ENCODE measurements at regions not wholly inside any gene's neighbourhood (a gene's known extent, or its start where the extent isn't known, plus 50 kb on each side); places are given as distances from the start of the nearest gene placed in this dataset.

DNA sequence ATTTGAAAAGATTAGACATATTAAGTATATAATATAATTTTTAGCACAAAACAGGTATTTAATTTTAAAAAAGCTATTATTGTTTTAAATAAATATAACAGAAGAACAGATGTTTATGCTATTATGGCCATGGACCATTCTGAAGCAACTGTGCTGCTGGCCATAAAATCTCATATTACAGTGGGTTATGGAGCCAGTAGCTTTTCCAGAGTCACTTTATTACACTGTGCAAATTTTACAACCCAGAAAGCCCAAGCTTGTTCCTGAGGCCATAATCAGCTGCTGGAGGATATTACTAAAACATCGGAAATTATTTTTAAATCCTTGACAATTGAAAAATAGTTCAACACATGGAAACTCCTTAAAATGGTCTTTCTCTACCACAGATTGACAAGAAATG lies 557.3 kb upstream of the KCNMB2 start:
- DNase-seq = no peak

DNA sequence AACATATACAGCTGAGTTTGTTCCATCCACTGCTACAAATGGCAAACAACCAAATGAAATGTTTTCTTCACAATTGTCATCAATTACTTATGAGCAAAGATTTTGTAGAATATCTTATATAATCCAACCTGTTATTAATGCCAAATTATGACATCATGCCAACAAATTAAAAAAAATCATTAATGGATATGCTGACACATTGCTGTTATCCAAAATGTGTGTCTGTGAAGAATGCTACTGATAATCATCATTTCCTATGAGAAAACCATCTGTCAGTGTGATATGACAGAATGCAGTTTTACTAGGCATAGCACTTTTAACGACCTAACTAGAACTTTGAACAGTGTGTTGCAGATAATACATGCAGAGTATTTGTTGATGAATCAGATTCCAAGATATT lies 556.5 kb upstream of the KCNMB2 start:
- DNase-seq = no peak

DNA sequence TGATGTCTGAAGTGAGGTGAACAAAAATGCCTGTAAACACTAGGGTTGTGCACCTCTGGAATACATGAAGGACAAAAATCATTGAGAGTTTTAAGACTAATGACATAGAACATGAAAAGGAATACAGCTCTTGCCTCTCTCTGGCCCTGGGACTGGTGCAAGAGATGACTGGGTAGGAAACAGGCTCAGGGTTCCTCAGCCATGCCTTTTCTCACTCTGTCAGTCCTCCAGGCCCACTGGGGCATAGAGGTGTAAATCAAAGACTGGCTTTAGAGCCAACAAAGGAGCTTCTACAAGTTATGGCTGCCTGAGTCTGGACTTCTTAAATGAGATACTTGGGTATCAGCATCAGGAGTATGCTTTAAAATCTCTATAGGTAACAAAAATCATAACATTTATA lies 554.7 kb upstream of the KCNMB2 start:
- DNase-seq = no peak

DNA sequence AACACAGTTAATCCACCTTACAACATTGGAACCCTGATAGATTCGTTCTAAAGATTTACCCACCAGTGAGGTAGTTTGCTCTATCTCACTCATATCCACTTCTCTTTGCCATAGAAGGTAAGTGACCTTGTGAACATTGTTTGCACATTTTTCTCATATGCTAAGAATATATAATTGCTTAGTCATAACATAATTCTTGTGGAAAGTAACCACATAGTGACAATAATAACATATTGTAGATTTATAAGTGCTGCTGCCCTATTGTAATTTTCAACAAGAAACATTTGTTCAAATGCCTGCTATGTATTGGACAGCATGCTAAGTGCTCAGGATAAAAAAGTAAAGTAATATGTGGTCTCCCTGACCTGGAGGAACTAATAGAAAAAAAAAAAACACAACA lies 554.2 kb upstream of the KCNMB2 start:
- DNase-seq = no peak

DNA sequence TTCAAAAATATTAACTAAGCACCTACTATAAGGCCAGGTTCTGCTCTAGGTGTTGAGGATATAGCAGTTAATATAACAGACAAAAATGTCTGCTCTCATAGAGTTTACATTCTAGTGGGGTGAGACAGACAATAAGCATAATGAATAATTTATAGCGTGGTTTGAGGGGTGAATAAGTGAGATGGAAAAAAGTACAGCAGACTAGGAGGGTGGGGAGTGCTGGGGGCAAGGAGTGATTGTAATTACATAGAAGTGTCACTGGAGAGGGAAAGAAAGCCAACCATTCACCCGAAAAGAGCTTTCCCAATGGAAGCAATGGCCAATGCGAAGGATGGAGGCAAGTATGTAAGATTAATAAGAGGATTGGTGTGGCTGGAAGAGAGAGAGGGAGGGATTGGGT lies 552.9 kb upstream of the KCNMB2 start:
- DNase-seq = no peak

DNA sequence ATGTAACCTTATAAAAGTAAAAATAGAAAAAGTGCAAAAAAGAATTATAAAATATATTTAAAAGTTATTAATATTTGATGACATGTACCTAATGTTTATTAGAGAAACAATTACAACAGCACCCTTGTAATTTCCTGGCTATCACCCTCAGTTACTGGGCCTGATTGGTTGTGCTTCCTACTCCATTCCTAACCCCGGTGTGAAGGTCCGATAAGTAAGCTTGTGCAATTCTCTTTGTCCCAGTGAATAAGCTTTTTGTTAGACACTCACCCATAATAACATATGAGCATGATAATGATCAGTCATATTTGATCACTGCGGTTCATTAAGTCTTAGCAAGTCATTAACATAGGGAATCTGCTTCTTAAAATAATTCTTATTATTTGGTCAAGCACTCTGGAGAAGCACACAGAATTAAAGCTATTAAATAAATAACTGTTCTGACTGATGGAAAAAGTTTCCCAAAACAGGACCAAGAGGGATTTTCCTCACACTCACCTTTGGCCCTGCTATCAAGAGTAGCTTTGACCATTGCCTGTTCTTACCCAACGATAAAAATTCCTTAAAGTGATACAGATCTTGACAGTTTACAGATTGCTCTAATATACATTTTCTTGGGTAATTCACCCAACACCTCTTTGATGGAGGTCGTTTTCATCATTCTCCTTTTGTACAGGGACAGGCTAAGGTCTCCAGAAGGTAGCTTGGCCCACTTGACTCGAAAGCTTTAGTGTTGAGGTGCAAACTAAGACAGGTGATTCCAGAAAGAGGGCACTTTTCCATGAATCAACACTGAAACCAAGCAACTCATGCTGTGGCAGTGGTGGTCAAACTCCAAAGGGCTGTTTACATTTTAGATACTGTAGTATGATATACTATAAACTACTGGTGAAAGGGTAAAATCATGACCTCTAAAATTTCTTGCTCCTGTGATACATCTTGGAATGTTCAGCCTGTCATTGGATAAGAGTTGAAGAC lies 543.0 kb upstream of the KCNMB2 start:
- no peak for DNase-seq

DNA sequence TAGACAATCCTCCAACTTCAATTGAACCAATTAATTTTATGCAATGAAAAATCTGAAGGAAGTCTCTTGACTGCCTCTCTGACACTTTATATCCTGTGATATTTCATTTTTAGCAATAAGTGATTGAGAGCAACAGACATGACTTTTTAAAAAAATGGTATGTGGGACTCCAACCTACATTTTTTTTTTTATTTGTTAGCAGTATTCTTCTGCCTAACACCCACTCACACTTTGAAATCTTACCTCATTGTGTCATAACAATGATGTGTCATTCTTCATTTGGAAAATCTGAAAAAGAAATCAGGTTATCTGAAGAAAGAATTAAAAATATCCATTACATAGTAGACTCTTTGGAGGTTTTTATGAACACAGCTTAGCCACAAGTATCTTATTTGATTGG lies 541.3 kb upstream of the KCNMB2 start:
- DNase-seq = no peak

DNA sequence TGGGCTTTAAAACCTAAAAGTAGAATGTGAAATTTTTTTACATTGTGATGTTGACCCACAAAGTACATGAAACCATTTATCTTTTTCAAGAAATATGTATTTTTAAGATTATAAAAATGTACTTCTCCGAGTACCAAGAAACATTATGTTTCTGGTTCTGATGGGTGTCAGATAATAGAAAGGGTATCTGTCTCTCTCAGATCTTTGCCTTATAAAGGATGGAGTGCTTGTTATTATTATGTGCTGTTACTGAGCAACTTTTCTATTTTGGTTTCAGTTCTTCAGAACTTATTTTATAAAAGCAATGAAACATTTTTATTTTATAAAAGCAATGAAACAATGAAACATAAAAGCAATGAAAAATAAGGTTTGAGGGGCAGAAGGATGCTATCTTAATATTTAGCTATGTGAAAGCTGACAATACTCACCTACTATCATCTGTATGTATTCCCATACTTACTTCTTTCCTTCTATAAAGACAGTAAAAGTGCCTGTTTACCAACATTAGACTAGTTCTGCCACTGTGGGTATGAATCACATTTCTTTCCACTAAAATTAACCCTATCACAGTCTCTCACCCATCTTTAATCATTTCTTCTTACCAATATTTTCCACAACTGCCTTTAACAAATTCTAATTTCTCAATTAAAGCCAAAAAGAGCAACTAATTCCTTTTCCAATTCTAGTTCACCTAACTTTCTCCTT lies 540.7 kb upstream of the KCNMB2 start:
- DNase-seq = no peak

DNA sequence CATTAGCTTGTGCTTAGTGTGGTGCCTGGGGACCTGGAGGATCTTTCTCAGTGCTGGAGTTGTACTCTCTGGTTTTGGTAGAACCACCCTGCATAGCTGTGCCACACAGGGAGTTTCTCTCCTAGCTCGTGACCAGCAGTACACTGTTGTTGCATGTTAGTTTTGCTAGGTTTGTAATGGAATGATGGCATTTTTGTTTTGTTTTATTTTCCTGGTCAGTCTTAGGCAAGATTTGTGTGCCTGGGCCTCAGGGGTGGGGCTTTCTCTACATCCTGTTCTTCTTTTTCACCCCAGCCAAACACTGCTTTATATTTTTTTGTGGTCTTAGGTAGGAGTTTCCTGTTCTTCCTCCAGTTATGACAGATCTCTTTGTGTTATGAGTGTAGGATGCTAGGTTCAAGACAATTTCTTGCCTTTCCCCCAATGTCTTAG lies 534.5 kb upstream of the KCNMB2 start:
- no peak for DNase-seq

DNA sequence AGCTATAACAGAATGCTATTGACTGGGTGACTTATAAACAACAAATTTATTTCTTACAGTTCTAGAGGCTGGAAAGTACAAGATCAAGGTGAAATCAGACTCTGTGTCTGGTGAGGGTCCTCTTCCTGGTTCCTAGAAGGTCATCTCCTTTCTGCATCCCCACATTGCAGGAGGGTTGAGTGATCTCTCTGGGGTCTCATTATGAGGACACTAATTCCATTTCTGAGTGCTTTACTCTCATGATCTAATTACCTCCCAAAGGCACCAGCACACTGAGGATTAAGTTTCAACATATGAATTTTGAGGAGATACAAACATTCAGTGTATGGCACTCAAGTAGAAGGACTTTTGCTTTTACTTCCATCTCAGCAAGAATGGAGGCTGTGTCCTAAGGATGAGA lies 534.1 kb upstream of the KCNMB2 start:
- no peak for DNase-seq

DNA sequence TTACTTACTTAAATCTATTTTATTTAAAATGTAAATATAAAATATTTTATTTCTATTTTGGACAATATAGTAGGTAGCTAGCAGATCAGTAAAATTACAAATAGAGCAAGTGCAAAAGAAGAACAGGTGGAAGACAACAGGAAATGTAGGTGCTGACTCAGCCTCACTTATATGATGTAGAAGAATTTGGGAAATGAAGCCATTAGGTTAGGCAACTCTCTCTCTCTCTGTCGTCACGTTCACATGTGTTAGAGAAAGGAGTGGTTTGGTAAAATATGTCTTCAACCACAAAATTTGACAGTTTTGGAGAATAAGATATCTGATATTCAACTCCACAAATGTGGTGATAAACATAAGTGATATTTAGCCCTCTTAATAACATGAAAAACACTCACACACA lies 532.5 kb upstream of the KCNMB2 start:
- no peak for DNase-seq

DNA sequence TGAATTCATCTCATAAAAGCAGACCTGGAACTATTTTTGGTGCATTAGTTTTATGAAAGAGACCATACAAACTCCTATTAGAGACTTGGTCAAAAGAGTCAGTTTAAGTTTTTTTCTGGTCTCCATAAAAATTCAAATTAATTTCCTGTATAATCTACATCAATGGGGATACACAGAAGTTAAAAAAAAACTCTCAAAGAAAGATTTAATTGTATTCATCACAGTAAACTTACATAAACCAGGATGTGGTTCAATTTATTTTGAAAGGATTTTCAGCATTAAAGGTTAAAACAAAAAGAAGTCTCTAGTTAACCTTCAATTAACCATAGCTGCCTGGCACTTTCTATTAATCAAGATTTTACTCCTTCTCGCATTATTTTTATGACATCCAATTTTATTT lies 530.3 kb upstream of the KCNMB2 start:
- DNase-seq = no peak

DNA sequence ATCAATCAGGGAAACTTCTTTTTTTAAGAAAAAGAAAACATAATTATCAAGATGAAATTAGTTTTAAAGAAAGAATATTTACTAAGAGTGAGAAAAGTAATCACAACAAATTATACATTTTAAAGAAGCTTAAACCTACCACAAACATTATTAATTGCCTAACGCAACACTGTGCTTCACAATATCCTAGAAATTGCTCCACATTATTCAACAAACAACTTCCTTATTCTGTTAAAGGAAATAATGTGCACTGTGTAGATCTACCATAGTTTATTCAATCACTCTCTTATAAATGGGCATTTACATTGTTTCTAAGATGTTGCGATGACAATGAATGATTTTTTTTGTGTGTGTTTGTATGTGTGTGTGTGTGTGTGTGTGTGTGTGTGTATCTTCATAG lies 525.9 kb upstream of the KCNMB2 start:
- no peak for DNase-seq

DNA sequence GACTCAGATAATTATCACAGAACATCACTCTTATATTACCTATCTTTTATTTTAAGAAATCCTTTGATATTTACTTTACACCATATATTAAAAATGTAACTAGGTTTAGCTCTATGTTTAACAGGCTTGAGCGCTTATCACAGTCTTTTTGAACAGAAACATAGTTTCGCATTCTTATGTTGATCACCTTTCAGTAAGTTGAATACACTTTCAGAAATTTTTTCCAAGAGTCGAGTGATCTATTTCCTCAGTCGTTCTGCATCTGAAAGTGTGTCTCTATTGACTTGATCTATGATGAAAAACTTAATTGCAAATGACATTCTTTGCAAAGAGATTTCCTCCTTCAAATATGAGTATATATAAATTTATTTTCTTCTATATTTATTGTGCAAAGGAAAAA lies 516.6 kb upstream of the KCNMB2 start:
- no peak for DNase-seq

DNA sequence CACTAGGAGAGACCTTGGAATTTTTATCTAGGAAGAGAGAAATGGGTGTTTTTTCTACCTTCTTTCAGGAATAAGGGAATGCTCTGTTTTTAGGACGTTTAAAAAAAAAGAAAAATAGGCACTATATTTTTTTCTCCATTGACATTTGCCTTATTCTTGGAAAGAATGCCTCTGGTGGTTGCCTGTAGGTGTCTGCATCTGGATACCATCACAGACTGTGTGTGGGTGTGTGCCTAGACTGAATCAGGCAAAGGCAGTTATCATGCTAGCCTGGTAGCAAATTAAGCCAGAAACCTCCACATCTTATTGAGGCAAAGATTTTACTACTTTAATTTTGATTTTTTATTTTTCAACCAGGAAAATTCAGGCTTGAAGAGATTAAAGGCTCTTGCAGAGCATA lies 513.6 kb upstream of the KCNMB2 start:
- DNase-seq = no peak

DNA sequence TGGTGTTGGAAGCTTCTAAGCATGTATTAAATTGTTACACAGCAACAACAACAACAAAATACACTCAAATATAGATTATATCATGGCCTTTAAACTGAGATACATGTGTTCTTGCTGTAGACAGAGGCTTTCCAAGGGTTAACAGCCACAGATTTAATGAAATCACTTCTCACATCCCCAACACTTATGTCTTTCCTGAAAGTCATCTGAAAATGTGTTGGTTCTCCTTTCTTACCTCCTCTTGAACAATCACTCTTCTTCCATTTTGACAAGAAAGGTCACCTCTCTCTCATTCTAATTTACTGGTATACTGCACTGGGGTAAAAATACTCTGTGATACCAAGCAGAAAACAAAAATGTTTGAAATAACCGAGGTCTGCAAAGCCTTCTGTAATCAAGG lies 507.3 kb upstream of the KCNMB2 start:
- DNase-seq = no peak

DNA sequence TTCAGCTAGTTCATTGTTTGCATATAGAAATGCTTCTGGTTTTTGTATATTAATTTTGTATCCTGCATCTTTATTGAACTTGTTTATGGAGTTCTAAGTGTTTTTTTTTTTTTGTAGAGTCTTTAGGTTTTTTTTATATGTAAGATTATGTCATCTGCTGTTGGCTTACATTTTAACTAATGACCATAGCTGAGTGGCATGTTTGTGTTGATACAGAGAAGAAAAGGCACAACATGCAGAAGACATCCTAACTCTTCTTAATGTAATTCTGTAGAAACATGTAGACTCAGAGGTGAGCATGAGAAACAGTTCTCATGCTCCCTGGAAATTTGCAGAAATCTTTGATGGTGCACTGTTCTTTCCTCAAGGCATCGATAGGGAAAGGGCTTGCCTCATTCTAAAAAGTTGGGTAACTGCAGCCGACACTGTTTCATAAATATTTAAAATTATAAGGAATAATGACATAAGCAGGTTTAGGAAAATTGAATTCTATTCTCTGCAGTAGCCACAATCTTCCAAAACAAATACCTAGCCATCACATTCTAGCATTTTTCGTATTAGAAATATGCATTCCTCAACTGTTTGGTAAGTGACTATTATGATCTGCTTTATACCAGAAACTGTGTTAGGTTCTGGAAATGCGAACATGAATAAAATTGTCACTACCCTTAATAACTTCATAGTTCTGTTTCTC lies 499.6 kb upstream of the KCNMB2 start:
- no peak for DNase-seq

DNA sequence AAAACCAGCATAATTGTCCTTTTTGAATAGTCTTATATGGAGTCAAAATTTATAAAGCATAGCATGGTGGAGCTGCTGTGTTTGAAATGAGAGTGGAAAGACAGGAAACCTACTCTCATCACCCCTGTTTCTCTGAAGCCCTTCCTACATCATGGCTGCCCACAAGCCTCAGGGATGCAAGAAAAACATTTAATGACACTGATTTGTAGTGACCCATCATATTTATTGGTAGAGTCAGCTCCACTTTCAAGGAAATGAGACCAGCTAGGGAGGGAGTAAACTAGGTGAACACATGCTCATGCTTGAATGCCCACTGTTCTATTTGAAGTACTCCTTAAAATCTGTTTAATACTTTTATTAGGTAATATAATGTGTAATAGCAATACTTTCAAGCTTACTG lies 494.3 kb upstream of the KCNMB2 start:
- DNase-seq = no peak

DNA sequence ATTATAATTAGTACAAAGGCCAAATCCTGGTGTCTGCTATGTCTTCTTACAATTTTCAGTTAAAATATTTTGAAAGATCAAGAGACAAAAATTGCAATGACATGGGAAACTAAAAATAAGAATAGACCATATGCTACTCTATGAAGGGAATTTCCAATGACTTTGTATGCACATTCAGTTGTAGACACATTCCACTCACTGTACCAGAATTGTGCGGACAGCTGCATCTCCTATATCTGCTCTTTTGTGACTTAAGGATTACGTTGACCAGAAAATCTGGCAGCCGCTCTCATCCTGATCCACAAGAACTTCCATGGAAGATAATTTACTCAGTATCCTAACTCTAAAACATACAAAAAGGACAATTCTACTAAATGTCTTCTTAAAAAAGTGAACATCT lies 493.9 kb upstream of the KCNMB2 start:
- no peak for DNase-seq

DNA sequence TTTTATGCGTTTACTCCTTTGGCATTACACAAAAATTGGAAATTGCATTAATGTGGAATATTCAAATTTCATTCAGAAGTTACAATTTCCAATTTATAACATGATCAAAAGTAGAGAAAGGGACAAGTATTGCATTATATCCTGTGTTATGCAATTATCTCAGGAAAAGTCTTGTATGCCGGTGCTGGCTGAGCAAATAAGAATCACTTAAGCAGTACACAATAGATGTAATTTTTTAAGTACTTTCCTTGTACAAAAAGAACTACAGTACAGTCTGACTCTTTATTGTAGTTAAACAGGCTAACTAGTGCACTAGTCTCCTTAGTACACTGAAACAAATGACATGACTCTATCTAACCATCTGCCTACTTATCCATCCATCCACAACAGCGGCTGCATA lies 493.2 kb upstream of the KCNMB2 start:
- no peak for DNase-seq

DNA sequence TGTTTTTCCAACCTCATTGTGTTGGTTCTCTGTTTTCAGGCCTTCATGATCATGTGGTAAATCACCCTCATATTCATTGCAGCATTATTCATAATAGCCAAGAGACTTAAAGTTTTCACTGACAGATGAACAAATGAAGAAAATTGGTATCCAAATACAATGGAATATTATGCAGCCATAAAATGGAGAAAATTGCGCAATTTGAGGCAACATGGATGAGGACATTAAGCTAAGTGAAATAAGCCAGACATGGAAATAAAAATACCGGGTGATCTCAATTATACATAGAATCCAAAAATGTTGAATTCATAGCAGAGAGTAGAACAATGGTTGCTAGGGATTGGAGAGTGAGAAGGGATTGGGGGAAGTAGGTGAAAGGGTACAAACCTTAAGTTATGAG lies 491.9 kb upstream of the KCNMB2 start:
- DNase-seq = no peak

DNA sequence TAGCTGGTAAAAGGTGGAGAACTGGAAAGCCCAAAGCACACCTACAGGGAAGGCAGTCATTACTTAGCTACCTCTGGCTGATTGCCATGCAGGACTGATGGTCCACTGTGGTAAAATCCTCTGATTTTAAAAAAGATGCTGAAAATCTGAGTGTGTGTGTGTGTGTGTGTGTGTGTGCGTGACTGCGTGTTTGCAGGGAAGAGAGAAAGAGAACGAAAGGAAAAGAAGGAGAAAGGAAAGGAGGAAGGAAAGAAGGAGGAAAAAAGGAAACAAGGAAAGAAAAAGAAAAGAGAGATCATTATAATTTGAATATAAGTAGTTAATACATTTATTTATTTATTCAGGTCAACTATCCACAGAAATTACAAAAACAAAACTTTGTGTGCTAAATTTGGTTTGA lies 488.7 kb upstream of the KCNMB2 start:
- DNase-seq = no peak

DNA sequence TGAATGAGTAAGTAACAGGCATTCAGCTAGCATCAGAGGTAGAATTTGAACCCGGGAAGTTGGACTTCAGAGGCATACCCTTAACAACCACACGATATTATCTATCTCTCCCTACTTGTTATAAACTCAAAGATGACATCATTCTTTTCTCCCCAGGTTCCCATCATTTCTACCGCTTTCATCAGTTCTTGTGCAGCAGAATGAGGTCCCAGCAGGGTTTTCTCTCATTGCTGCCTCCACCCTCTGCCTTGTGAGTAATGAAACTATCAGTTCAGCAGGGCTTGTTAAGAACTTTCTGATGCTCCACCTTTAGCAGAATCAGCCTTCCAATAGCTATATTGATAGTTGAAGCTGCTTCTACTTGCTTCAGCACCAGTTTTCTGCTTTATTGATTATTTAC lies 487.5 kb upstream of the KCNMB2 start:
- no peak for DNase-seq

DNA sequence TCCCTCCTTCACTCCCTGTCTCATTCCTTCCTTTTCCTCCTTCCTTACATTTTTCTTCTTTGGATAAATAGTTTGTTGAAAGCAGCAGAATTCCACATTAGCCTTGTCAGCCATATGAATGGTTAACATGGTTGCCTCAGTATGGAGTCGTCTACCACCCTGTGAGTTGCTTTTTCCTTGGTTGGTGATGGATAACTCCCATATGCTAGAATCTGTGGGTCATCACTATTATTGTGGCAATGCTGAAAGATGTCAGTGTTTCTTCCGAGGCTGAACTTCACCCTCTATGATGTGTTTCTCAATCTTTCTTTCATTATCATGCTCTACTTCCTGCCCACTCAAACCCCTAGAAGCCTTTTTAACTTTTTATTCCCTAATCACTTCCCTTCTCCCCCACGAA lies 481.8 kb upstream of the KCNMB2 start:
- DNase-seq = no peak

Measured in SW 1271 (cell line).